ENCODE measurements at regions not wholly inside any gene's neighbourhood (a gene's known extent, or its start where the extent isn't known, plus 50 kb on each side); places are given as distances from the start of the nearest gene placed in this dataset.

- DNase-seq, result no peak
These were observed 898.8 kb upstream of the NEGR1 start for GRCh38 chr1:73181190-73181540.

GRCh38 chr1:73180397-73181189, 898.3 kb upstream of the NEGR1 start:
- DNase-seq, result no peak

- DNase-seq, result no peak
These were observed 894.6 kb upstream of the NEGR1 start for GRCh38 chr1:73176902-73177301.

GRCh38 chr1:73167009-73167657, 884.8 kb upstream of the NEGR1 start:
- no peak for DNase-seq

GRCh38 chr1:73162564-73162963, 880.2 kb upstream of the NEGR1 start:
- DNase-seq, result no peak

GRCh38 chr1:73161418-73161817, 879.1 kb upstream of the NEGR1 start:
- no peak for DNase-seq

GRCh38 chr1:73160759-73161158, 878.4 kb upstream of the NEGR1 start:
- no peak for DNase-seq

- no peak for DNase-seq
These were observed 862.0 kb upstream of the NEGR1 start for GRCh38 chr1:73144311-73144710.

GRCh38 chr1:73136975-73137374, 854.6 kb upstream of the NEGR1 start:
- no peak for DNase-seq

GRCh38 chr1:73106931-73107330, 824.6 kb upstream of the NEGR1 start:
- DNase-seq, result no peak

GRCh38 chr1:73105755-73106154, 823.4 kb upstream of the NEGR1 start:
- no peak for DNase-seq

- no peak for DNase-seq
These were observed 822.4 kb upstream of the NEGR1 start for GRCh38 chr1:73104749-73105148.

GRCh38 chr1:73100216-73100615, 817.9 kb upstream of the NEGR1 start:
- DNase-seq, result no peak

GRCh38 chr1:73097917-73098316, 815.6 kb upstream of the NEGR1 start:
- no peak for DNase-seq

- no peak for DNase-seq
These were observed 814.5 kb upstream of the NEGR1 start for GRCh38 chr1:73096841-73097240.

- no peak for DNase-seq
These were observed 810.0 kb upstream of the NEGR1 start for GRCh38 chr1:73092383-73092782.

GRCh38 chr1:73066866-73067265, 784.5 kb upstream of the NEGR1 start:
- DNase-seq, result no peak

GRCh38 chr1:73065339-73066041, 783.2 kb upstream of the NEGR1 start:
- DNase-seq, result no peak

- no peak for DNase-seq
These were observed 774.5 kb upstream of the NEGR1 start for GRCh38 chr1:73056826-73057225.

- no peak for DNase-seq
These were observed 762.1 kb upstream of the NEGR1 start for GRCh38 chr1:73044241-73045036.

GRCh38 chr1:73042403-73042802, 760.1 kb upstream of the NEGR1 start:
- DNase-seq, result no peak

- DNase-seq, result no peak
These were observed 758.5 kb upstream of the NEGR1 start for GRCh38 chr1:73040811-73041210.

- DNase-seq, result no peak
These were observed 751.9 kb upstream of the NEGR1 start for GRCh38 chr1:73034271-73034670.

Measured in SIG-M5 (cell line).